HG03469 (cell line): ENCODE measurements at regions not wholly inside any gene's neighbourhood (a gene's known extent, or its start where the extent isn't known, plus 50 kb on each side); places are given as distances from the start of the nearest gene placed in this dataset.
"Not testable (repeated sequence)": the region's sequence is repeated elsewhere in the genome, so short reads cannot be mapped to it uniquely, and the experiment has no call there.

ENCODE experiments used
- ATAC-seq: cut with Tn5 transposase; IDR thresholded peaks from one replicate; pipeline ENCODE4 v1.9.1; 2021; ENCODE audit warnings: mild to moderate bottlenecking, moderate library complexity, moderate number of reproducible peaks; ENCODE audit not compliant: unreplicated experiment

- ATAC-seq: no peak
These were observed 249.4 kb downstream of the HNMT start for GRCh38 chr2:138213624-138214023.

- no peak for ATAC-seq
These were observed 251.7 kb downstream of the HNMT start for GRCh38 chr2:138215958-138216357.

- ATAC-seq: no peak
These were observed 253.7 kb downstream of the HNMT start for GRCh38 chr2:138217975-138218374.

GRCh38 chr2:138218397-138218796, 254.1 kb downstream of the HNMT start:
- ATAC-seq: no peak

- no peak for ATAC-seq
These were observed 255.7 kb downstream of the HNMT start for GRCh38 chr2:138219961-138220360.

GRCh38 chr2:138221358-138221757, 257.1 kb downstream of the HNMT start:
- ATAC-seq: no peak

DNA sequence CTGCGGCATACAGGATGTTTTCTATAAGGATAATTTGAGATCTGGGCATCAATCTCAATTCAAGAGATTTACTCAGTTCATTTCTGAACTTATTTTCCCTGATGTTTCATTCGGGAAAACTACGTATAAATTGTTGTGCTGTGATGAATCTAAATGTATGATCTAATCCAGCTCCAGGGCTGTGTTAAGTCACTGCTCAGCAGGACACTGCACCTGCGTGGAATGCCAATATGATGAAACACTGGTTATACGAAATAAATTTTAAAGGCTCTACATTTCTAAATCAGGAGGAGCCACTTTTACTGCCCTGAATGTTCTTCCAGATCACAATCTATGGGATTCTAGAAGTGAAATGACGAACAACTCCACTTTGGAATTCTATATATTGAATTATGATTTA, 259.0 kb downstream of the HNMT start:
- no peak for ATAC-seq

GRCh38 chr2:138227195-138227594, 262.9 kb downstream of the HNMT start:
- no peak for ATAC-seq

GRCh38 chr2:138228101-138228500, 263.8 kb downstream of the HNMT start:
- ATAC-seq: no peak

DNA sequence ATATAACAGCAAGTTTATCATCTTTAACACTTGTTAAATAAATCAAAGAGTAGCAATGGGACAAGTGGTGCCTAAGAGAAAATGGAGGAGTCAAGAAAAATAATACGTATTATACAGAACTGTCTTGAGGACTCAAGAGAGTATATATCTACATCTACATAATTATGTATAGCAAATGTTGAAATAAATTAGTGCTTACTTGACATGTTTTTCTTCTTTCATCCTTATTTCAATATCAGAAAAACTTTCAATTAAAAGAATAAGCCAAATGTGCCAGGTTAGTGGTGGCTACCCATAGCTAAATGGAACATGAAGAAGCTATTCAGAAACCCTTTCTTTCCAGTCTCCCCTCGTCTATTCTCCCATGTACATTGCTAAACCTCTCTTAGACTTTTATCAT, 267.3 kb upstream of the SPOPL start:
- no peak for ATAC-seq

DNA sequence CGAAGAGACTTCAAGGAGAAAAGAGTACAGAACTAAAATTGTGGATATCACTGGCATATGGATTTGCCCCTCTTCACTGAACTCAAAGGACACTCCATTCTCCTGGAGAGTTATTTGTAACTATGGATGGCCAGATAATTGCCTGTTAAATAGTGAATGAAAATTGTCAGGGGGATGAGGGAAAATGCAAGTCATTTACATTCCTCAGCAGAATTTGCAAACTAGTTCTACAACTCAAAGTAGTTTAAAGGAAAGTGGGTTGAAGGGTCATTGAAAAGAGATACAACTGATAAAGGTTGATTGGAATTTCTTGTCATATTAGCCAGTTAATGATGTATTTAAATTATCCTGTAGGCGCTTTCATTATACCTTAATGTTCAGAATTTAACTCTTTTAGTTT, 266.5 kb upstream of the SPOPL start:
- ATAC-seq: no peak

- ATAC-seq: no peak
These were observed 265.4 kb upstream of the SPOPL start for GRCh38 chr2:138236142-138236541.

- no peak for ATAC-seq
These were observed 263.7 kb upstream of the SPOPL start for GRCh38 chr2:138237667-138238384.

- peak; percentile 52 for ATAC-seq
These were observed 262.7 kb upstream of the SPOPL start for GRCh38 chr2:138238908-138239307.

DNA sequence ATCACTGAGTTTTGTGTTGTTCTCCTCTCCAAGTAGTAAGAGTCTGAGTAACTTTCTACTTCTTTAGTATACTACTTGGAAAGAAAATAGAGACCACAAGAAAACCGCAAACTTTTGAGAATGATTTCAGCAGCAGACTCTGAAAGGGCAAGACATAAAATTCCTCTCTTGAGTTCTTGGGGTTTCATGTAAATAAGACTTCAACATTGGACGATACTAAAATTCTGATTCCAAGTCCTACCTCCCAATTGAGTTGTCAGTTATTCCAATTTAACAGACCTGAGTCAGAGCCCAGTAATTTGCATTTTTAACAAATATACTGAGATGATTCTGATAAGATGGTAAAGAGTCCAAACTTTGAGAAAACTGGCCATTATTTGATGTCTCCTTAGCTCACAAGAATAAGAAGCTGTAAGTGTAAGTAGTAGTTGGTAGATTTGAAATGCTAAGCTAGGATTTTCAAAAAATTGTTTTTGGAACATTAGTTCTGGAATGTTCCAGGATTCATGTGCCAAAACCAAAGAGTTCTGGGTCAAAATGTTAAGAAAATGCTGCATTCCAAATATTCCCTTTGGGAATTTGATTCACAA, 261.6 kb upstream of the SPOPL start:
- ATAC-seq: no peak

- no peak for ATAC-seq
These were observed 258.2 kb upstream of the SPOPL start for GRCh38 chr2:138243372-138243771.

DNA sequence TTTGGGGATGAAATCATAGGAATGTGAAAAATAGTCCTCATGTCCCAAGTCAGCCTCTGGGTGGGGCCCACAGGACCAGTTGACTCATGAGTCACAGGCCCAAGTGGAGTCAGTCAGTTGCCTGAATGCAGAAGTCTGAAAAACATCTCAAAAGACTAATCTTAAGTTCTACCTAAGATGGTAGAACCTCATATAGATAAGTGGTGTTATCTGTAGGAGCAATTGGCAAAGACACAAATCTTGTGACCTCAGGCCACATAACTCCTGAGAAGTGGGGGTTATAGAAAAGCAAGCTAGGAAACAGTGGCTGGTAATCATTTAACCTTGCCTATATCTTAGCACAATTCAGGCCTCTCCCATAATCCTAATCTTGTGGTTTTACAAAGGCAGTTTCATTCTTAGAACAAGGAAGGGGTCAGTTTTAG, 257.1 kb upstream of the SPOPL start:
- ATAC-seq: no peak

DNA sequence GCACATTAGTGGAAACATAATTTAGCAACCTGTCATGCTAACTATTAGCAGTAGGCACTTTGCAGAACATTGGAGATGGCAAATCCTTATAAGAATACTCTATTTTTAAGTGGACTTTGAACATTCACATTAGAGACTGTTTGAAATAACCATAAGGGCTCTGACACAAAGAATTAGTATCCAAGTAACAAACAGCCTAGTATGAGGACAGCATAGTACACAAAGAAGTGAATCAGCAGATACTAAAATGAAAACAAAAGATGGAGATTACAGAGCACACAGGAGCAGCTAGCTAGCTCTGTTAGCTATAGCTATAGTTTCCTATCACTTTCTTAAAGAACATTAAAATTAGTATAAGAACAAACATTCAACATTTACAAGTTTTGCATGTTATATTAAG, 256.3 kb upstream of the SPOPL start:
- ATAC-seq: no peak

DNA sequence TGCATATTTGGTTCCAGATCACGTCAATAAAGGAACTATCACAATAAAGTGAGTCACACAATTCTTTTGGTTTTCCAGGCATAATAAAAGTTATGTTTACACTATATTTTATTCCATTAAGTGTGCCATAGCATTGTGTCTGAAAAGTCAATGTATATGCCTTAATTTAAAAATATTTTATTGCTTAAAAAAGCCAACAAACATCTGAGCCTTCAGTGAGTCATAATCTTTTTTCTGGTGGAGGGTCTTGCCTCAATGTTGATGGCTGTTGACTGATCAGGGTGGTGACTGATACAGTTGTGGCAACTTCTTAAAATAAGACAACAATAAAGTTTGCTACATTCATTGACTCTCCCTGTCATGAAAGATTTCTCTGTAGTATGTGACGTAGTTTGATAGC, 254.3 kb upstream of the SPOPL start:
- no peak for ATAC-seq

DNA sequence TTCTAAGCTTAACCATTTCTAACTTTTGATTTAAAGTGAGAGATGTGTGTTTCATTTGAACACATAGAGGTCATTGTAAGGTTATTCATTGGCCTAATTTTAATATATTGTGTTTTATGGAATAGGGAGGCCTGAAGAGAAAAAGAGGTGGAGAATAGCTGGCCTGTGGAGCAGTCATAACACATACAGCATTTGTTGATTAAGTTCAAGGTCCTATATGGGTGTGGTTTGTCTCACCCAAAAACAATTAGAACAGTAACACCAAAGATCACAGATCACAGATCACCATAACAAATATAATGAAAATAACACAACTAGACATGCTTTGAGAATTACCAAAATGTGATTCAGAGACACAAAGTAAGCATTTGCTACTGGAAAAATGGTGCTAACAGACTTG, 252.4 kb upstream of the SPOPL start:
- ATAC-seq: no peak

DNA sequence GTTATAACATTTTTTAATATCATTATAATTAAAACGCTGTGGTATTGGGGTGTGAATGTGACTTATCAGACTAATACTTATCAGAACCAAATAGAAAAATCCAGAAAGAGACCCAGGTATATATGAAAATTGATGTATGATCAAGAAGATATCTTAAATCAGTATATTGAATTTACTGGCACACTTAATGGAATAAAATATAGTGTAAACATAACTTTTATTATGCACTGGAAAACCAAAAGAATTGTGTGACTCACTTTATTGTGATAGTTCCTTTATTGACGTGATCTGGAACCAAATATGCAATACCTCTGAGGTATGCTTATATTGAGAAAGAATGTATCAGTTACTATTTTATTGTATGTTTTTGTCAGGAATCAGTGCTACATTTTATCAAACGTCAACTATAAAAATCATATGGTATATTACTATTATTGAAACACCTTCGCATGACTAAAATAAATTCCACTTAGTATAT, 250.7 kb upstream of the SPOPL start:
- ATAC-seq: not testable (repeated sequence)

GRCh38 chr2:138252587-138252986, 249.0 kb upstream of the SPOPL start:
- no peak for ATAC-seq

GRCh38 chr2:138255670-138256069, 245.9 kb upstream of the SPOPL start:
- ATAC-seq: no peak
